Duodenal mucosa (tissue), 2 donors: ENCODE measurements at regions not wholly inside any gene's neighbourhood (a gene's known extent, or its start where the extent isn't known, plus 50 kb on each side); places are given as distances from the start of the nearest gene placed in this dataset.
"Not testable (repeated sequence)": the region's sequence is repeated elsewhere in the genome, so short reads cannot be mapped to it uniquely, and the experiment has no call there.

Experiments used
- H3K27ac ChIP-seq: one replicate; pipeline ENCODE4 v1.7.0; 2013; ENCODE audit warnings: low read depth, low read length
- H3K27me3 ChIP-seq, 2 donors: one replicate each; pipeline ENCODE4 v1.7.0; 2013; ENCODE audit warnings: low read length in 2 of 2, control low read depth in 1 of 2; ENCODE audit not compliant: insufficient read depth in 2 of 2, control insufficient read depth in 1 of 2
- H3K36me3 ChIP-seq, 2 donors: one replicate each; pipeline ENCODE4 v1.7.0; 2013; ENCODE audit warnings: low read length in 2 of 2, control low read depth in 1 of 2; ENCODE audit not compliant: insufficient read depth in 2 of 2, control insufficient read depth in 1 of 2
- H3K4me1 ChIP-seq, 2 donors: one replicate each; pipeline ENCODE4 v1.7.0; 2013; ENCODE audit warnings: low read length in 2 of 2, control low read depth in 1 of 2; ENCODE audit not compliant: insufficient read depth in 2 of 2, control insufficient read depth in 1 of 2
- H3K4me3 ChIP-seq, 2 donors: one replicate each; pipeline ENCODE4 v1.7.0; 2013; ENCODE audit warnings: low read length in 2 of 2, low read depth in 1 of 2
- H3K9ac ChIP-seq, 2 donors: one replicate each; pipeline ENCODE4 v1.7.0; 2013; ENCODE audit warnings: low read length in 2 of 2, low read depth in 1 of 2
- H3K9me3 ChIP-seq, 2 donors: one replicate each; pipeline ENCODE4 v1.7.0; 2013; ENCODE audit warnings: low read length in 2 of 2, control low read depth in 1 of 2; ENCODE audit not compliant: control insufficient read depth in 1 of 2

- H3K27me3 ChIP-seq = no peaks in the 10 kb centered on the region
- H3K4me1 ChIP-seq = no peaks in the 10 kb centered on the region
- H3K9me3 ChIP-seq = no peaks in the 10 kb centered on the region
- H3K4me3 ChIP-seq = no peak overlapping the region
- no peak overlapping the region for H3K9ac ChIP-seq
- H3K27ac ChIP-seq = no peak overlapping the region
- H3K36me3 ChIP-seq = peaks cover 0 to 5% of the 10 kb centered on the region in 2 donors
Measured at GRCh38 chr10:45550903-45551786, 121.4 kb downstream of the ZFAND4 start.

- no peak overlapping the region for H3K27ac ChIP-seq
- H3K27me3 ChIP-seq = no peaks in the 10 kb centered on the region
- H3K9me3 ChIP-seq = no peaks in the 10 kb centered on the region
- peaks cover 0 to 5% of the 10 kb centered on the region in 2 donors for H3K36me3 ChIP-seq
- H3K4me1 ChIP-seq = peaks cover 3 to 4% of the 10 kb centered on the region in 2 donors
- H3K4me3 ChIP-seq = no peak overlapping the region
- H3K9ac ChIP-seq = no peak overlapping the region
Measured at GRCh38 chr10:45548068-45548467, 124.5 kb downstream of the ZFAND4 start.

GRCh38 chr10:45547207-45547606 is 125.4 kb downstream of the ZFAND4 start:
- no peaks in the 10 kb centered on the region for H3K9me3 ChIP-seq

GRCh38 chr10:45545150-45545549 is 127.4 kb downstream of the ZFAND4 start:
- Histone ChIP-seq H3K9ac (no peak overlapping the region), H3K36me3 (peaks cover 0 to 5% of the 10 kb centered on the region in 2 donors), H3K27ac (no peak overlapping the region), H3K27me3 (no peaks in the 10 kb centered on the region), H3K4me3 (no peak overlapping the region), H3K9me3 (no peaks in the 10 kb centered on the region), H3K4me1 (peaks cover 3 to 4% of the 10 kb centered on the region in 2 donors)

More at GRCh38 chr10:45547207-45547606, 125.4 kb downstream of the ZFAND4 start:
- Histone ChIP-seq H3K9ac (no peak overlapping the region), H3K36me3 (peaks cover 0 to 5% of the 10 kb centered on the region in 2 donors), H3K4me3 (no peak overlapping the region), H3K27me3 (no peaks in the 10 kb centered on the region), H3K4me1 (peaks cover 3 to 4% of the 10 kb centered on the region in 2 donors), H3K27ac (no peak overlapping the region)

GRCh38 chr10:45544191-45544590 is 128.4 kb downstream of the ZFAND4 start:
- Histone ChIP-seq H3K4me1 (peaks cover 3 to 4% of the 10 kb centered on the region in 2 donors), H3K27ac (no peak overlapping the region), H3K9ac (no peak overlapping the region), H3K4me3 (no peak overlapping the region), H3K36me3 (peaks cover 0 to 3% of the 10 kb centered on the region in 2 donors), H3K27me3 (no peaks in the 10 kb centered on the region), H3K9me3 (no peaks in the 10 kb centered on the region)

- H3K9ac ChIP-seq, H3K27me3 ChIP-seq, H3K36me3 ChIP-seq, H3K9me3 ChIP-seq, H3K27ac ChIP-seq, H3K4me3 ChIP-seq, H3K4me1 ChIP-seq: not testable (repeated sequence)
Measured at GRCh38 chr10:45541032-45541431, 131.5 kb downstream of the ZFAND4 start.

- not testable (repeated sequence) for H3K4me1 ChIP-seq, H3K9me3 ChIP-seq, H3K9ac ChIP-seq
Measured at GRCh38 chr10:45540589-45540988, 132.0 kb downstream of the ZFAND4 start.

GRCh38 chr10:45539569-45539968 is 133.0 kb downstream of the ZFAND4 start:
- H3K4me1 ChIP-seq, H3K36me3 ChIP-seq, H3K4me3 ChIP-seq, H3K9me3 ChIP-seq, H3K9ac ChIP-seq, H3K27ac ChIP-seq, H3K27me3 ChIP-seq: not testable (repeated sequence)

More at GRCh38 chr10:45540589-45540988, 132.0 kb downstream of the ZFAND4 start:
- H3K27me3 ChIP-seq, H3K36me3 ChIP-seq, H3K27ac ChIP-seq, H3K4me3 ChIP-seq: not testable (repeated sequence)

GRCh38 chr10:45534572-45534971 is 138.0 kb downstream of the ZFAND4 start:
- no peak overlapping the region for H3K27ac ChIP-seq
- no peak overlapping the region for H3K4me3 ChIP-seq
- H3K36me3 ChIP-seq = no peaks in the 10 kb centered on the region
- H3K4me1 ChIP-seq = no peaks in the 10 kb centered on the region
- H3K9ac ChIP-seq = no peak overlapping the region
- no peaks in the 10 kb centered on the region for H3K27me3 ChIP-seq
- no peaks in the 10 kb centered on the region for H3K9me3 ChIP-seq

- no peak overlapping the region for H3K27ac ChIP-seq
- H3K9me3 ChIP-seq = no peaks in the 10 kb centered on the region
- no peaks in the 10 kb centered on the region for H3K27me3 ChIP-seq
- H3K36me3 ChIP-seq = no peaks in the 10 kb centered on the region
- H3K4me1 ChIP-seq = no peaks in the 10 kb centered on the region
- no peak overlapping the region for H3K9ac ChIP-seq
- no peak overlapping the region for H3K4me3 ChIP-seq
Measured at GRCh38 chr10:45532480-45532879, 140.1 kb downstream of the ZFAND4 start.
